Astrocyte (in vitro differentiated cells and primary cell): ENCODE measurements at regions not wholly inside any gene's neighbourhood (a gene's known extent, or its start where the extent isn't known, plus 50 kb on each side); places are given as distances from the start of the nearest gene placed in this dataset.

Experiments used
- DNase-seq: peaks from one replicate; pipeline ENCODE4 v3.0.0-alpha.2; 2010; ENCODE audit warnings: low read depth
- FAIRE-seq: peaks from 2 replicates; lab custom pipeline; 2011; peaks lifted over from hg19 to GRCh38; lab: Jason Lieb, UNC
- H2AFZ ChIP-seq: 2 replicates; pipeline ENCODE4 v1.6.0; 2012; ENCODE audit warnings: low read depth, low read length, inconsistent platforms
- H3K27ac ChIP-seq: 2 replicates; pipeline ENCODE4 v1.5.1; 2011; ENCODE audit warnings: low read depth, low read length, inconsistent platforms
- H3K27me3 ChIP-seq: 2 replicates; pipeline ENCODE4 v1.6.0; 2011; ENCODE audit warnings: low read length, inconsistent platforms; ENCODE audit not compliant: insufficient read depth
- H3K36me3 ChIP-seq: 2 replicates; pipeline ENCODE4 v1.5.1; 2011; ENCODE audit warnings: low read length, inconsistent platforms; ENCODE audit not compliant: insufficient read depth
- H3K4me1 ChIP-seq: 2 replicates; pipeline ENCODE4 v1.5.1; 2011; ENCODE audit warnings: low read length, inconsistent platforms; ENCODE audit not compliant: insufficient read depth
- H3K4me2 ChIP-seq: 2 replicates; pipeline ENCODE4 v1.6.0; 2012; ENCODE audit warnings: low read length, inconsistent platforms
- H3K4me3 ChIP-seq: 2 replicates; pipeline ENCODE4 v1.5.1; 2011; ENCODE audit warnings: low read depth, mild to moderate bottlenecking, low read length, inconsistent platforms; ENCODE audit not compliant: insufficient read depth
- H3K79me2 ChIP-seq: 2 replicates; pipeline ENCODE4 v1.6.0; 2012; ENCODE audit warnings: mild to moderate bottlenecking, low read length, inconsistent platforms; ENCODE audit not compliant: insufficient read depth
- H3K9ac ChIP-seq: 2 replicates; pipeline ENCODE4 v1.6.0; 2012; ENCODE audit warnings: mild to moderate bottlenecking, low read length, inconsistent platforms
- H3K9me3 ChIP-seq: 2 replicates; pipeline ENCODE4 v1.5.1; 2012; ENCODE audit warnings: low read depth, mild to moderate bottlenecking, low read length, inconsistent platforms; ENCODE audit not compliant: insufficient read depth
- H4K20me1 ChIP-seq: 2 replicates; pipeline ENCODE4 v1.6.0; 2012; ENCODE audit warnings: low read length, inconsistent platforms; ENCODE audit not compliant: insufficient read depth
- H3K27ac Mint-ChIP-seq: one replicate; pipeline ENCODE4 v1.8.0; 2021; ENCODE audit warnings: mild to moderate bottlenecking, mixed read lengths; ENCODE audit not compliant: unreplicated experiment
- H3K27me3 Mint-ChIP-seq: one replicate; pipeline ENCODE4 v1.8.0; 2021; ENCODE audit warnings: low read depth, mixed read lengths; ENCODE audit not compliant: unreplicated experiment
- H3K36me3 Mint-ChIP-seq: one replicate; pipeline ENCODE4 v1.8.0; 2021; ENCODE audit warnings: low read depth, mixed read lengths; ENCODE audit not compliant: unreplicated experiment
- H3K4me1 Mint-ChIP-seq: one replicate; pipeline ENCODE4 v1.8.0; 2021; ENCODE audit warnings: low read depth, mixed read lengths; ENCODE audit not compliant: unreplicated experiment
- H3K4me3 Mint-ChIP-seq: one replicate; pipeline ENCODE4 v1.8.0; 2021; ENCODE audit warnings: mild to moderate bottlenecking, moderate library complexity, mixed read lengths; ENCODE audit not compliant: unreplicated experiment
- H3K9me3 Mint-ChIP-seq: one replicate; pipeline ENCODE4 v1.8.0; 2021; ENCODE audit warnings: mild to moderate bottlenecking, mixed read lengths; ENCODE audit not compliant: unreplicated experiment
- EZH2 ChIP-seq: IDR thresholded peaks from 2 replicates; pipeline ENCODE4 v1.6.1; 2012; ENCODE audit warnings: mild to moderate bottlenecking, low read length, inconsistent platforms; ENCODE audit not compliant: insufficient read depth
- TF ChIP-seq, protein P1 (sequence below): IDR thresholded peaks from 2 replicates; pipeline ENCODE4 v1.5.1; 2011; ENCODE audit warnings: low read depth, mild to moderate bottlenecking, inconsistent platforms, low read length, moderate library complexity; ENCODE audit not compliant: insufficient read depth

DNA sequence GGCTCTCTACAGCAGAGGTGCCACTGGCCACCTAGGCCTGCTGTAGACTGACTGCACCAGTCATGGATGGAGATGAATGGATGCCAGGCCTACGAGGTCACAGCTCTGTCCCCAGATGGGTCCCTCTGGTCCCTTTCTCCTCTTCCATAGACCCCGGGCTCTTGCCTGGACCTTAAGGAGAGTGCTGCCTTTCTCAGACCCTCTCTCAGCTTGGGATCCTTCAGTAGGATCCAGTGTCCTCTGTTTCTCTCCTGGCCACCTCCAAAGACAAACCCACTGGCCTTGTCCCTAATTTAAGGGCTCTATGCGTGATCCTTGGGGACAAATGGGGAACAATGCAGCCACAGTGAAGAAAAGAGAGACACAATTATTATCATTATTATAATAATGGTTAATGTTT is 189.3 kb upstream of the C16orf82 start:
- H3K4me3 ChIP-seq: no peak overlapping the region
- no peaks in the 10 kb centered on the region for H3K4me1 ChIP-seq
- no peak overlapping the region for H3K9ac ChIP-seq
- DNase-seq (no peak), FAIRE-seq (no peak)
- H3K36me3 ChIP-seq: no peaks in the 10 kb centered on the region
- H3K27ac Mint-ChIP-seq: no peak overlapping the region
- no peak for TF ChIP-seq EZH2
- no peaks in the 10 kb centered on the region for H3K4me1 Mint-ChIP-seq
- no peaks in the 10 kb centered on the region for H3K79me2 ChIP-seq
- no peak overlapping the region for H3K4me2 ChIP-seq
- H3K4me3 Mint-ChIP-seq: no peak overlapping the region
- no peaks in the 10 kb centered on the region for H3K27me3 Mint-ChIP-seq
- H4K20me1 ChIP-seq: no peaks in the 10 kb centered on the region
- H3K9me3 ChIP-seq: no peaks in the 10 kb centered on the region
- H3K27me3 ChIP-seq: no peaks in the 10 kb centered on the region
- H3K36me3 Mint-ChIP-seq: no peaks in the 10 kb centered on the region
- H2AFZ ChIP-seq: no peak overlapping the region
- H3K9me3 Mint-ChIP-seq: peaks cover 12% of the 10 kb centered on the region
- H3K27ac ChIP-seq: no peak overlapping the region

DNA sequence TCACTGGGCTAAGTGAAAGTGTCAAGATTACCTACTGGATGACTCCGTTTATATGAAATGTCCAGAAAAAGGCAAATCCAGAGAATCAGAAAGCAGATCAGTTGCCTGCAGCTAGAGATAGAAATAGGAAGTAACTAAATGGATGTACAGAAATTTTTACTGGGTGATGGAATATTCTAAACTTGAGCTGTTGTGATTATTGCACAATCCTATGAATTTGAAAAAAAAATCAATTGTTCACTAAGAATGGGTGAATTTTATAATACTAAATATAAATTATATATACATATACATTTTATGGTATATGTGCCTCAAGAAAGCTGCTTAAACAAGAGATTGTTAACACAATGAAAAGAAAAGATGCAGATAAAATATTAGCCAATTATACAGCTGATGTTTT is 181.1 kb upstream of the C16orf82 start:
- Histone ChIP-seq H3K4me2 (no peak overlapping the region), H3K9me3 (no peaks in the 10 kb centered on the region), H3K4me3 (no peak overlapping the region), H3K79me2 (no peaks in the 10 kb centered on the region), H3K27me3 (no peaks in the 10 kb centered on the region), H3K36me3 (no peaks in the 10 kb centered on the region), H4K20me1 (no peaks in the 10 kb centered on the region), H3K4me1 (no peaks in the 10 kb centered on the region), H2AFZ (no peak overlapping the region), H3K9ac (no peak overlapping the region), H3K27ac (no peak overlapping the region)
- no peaks in the 10 kb centered on the region for H3K27me3 Mint-ChIP-seq
- H3K4me1 Mint-ChIP-seq: no peaks in the 10 kb centered on the region
- H3K4me3 Mint-ChIP-seq: no peak overlapping the region
- no peak overlapping the region for H3K27ac Mint-ChIP-seq
- H3K36me3 Mint-ChIP-seq: no peaks in the 10 kb centered on the region
- FAIRE-seq (no peak), DNase-seq (no peak)
- H3K9me3 Mint-ChIP-seq: peaks cover 3% of the 10 kb centered on the region
- TF ChIP-seq, protein P1, sequence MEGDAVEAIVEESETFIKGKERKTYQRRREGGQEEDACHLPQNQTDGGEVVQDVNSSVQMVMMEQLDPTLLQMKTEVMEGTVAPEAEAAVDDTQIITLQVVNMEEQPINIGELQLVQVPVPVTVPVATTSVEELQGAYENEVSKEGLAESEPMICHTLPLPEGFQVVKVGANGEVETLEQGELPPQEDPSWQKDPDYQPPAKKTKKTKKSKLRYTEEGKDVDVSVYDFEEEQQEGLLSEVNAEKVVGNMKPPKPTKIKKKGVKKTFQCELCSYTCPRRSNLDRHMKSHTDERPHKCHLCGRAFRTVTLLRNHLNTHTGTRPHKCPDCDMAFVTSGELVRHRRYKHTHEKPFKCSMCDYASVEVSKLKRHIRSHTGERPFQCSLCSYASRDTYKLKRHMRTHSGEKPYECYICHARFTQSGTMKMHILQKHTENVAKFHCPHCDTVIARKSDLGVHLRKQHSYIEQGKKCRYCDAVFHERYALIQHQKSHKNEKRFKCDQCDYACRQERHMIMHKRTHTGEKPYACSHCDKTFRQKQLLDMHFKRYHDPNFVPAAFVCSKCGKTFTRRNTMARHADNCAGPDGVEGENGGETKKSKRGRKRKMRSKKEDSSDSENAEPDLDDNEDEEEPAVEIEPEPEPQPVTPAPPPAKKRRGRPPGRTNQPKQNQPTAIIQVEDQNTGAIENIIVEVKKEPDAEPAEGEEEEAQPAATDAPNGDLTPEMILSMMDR: no peak
- no peak for TF ChIP-seq EZH2

DNA sequence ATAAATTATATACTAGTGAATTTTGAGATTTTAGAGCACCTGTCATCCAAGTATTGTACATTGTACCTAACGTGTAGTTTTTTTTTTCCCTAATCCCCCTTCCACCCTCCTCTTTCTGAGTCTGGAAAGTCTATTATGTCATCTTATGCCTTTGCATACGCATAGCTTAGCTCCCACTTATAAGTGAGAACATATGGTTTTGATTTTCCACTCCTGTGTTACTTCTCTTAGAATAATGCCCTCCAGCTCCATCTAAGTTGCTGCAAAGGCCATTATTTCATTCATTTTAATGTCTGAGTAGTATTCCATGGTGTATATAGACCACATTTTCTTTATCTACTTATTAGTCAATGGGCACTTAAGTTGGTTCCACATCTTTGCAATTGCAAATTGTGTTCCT is 177.0 kb upstream of the C16orf82 start:
- no peak overlapping the region for H3K9ac ChIP-seq
- DNase-seq (no peak), FAIRE-seq (no peak)
- no peak overlapping the region for H3K4me3 ChIP-seq
- Mint-ChIP-seq H3K27me3 (no peaks in the 10 kb centered on the region), H3K9me3 (no peaks in the 10 kb centered on the region), H3K4me1 (no peaks in the 10 kb centered on the region), H3K36me3 (no peaks in the 10 kb centered on the region), H3K27ac (no peak overlapping the region), H3K4me3 (no peak overlapping the region)
- no peaks in the 10 kb centered on the region for H4K20me1 ChIP-seq
- no peak overlapping the region for H2AFZ ChIP-seq
- no peaks in the 10 kb centered on the region for H3K79me2 ChIP-seq
- no peaks in the 10 kb centered on the region for H3K4me1 ChIP-seq
- no peaks in the 10 kb centered on the region for H3K36me3 ChIP-seq
- H3K4me2 ChIP-seq: no peak overlapping the region
- no peaks in the 10 kb centered on the region for H3K27me3 ChIP-seq
- H3K9me3 ChIP-seq: no peaks in the 10 kb centered on the region
- no peak overlapping the region for H3K27ac ChIP-seq
- TF ChIP-seq, protein P1: no peak
- TF ChIP-seq EZH2: no peak
